Stomach (tissue), 8 donors: ENCODE measurements at regions not wholly inside any gene's neighbourhood (a gene's known extent, or its start where the extent isn't known, plus 50 kb on each side); places are given as distances from the start of the nearest gene placed in this dataset.
"Not testable (repeated sequence)": the region's sequence is repeated elsewhere in the genome, so short reads cannot be mapped to it uniquely, and the experiment has no call there.

Source experiments
- DNase-seq, 2 donors: peaks; one replicate each; pipeline versions ENCODE4 v3.0.0 to v3.0.0-alpha.2; 2013 to 2019
- H3K27ac ChIP-seq, 5 donors: fragments of 200-600 bp in 4 of 5; sonication (generic) in 4 of 5; one replicate each; pipeline ENCODE4 v1.5.1; 2013 to 2019; ENCODE audit warnings: mild to moderate bottlenecking in 1 of 5, moderate library complexity in 1 of 5
- H3K27me3 ChIP-seq, 3 donors: fragments of 200-600 bp; sonication (generic); one replicate each; pipeline ENCODE4 v1.5.1; 2017 to 2019; ENCODE audit warnings: mixed run types in 1 of 3
- H3K36me3 ChIP-seq, 4 donors: fragments of 200-600 bp; sonication (generic); 1 replicate in 3 of 4; 2 replicates in 1 of 4; pipeline ENCODE4 v1.5.1; 2016 to 2019
- H3K4me1 ChIP-seq, 4 donors: fragments of 200-600 bp; sonication (generic); one replicate each; pipeline ENCODE4 v1.5.1; 2016 to 2019
- H3K4me3 ChIP-seq, 4 donors: fragments of 200-600 bp; sonication (generic) in 3 of 4; one replicate each; pipeline ENCODE4 v1.5.1; 2016 to 2019; ENCODE audit warnings: mild to moderate bottlenecking in 1 of 4
- H3K9me3 ChIP-seq, 4 donors: fragments of 200-600 bp; sonication (generic); one replicate each; pipeline ENCODE4 v1.5.1; 2016 to 2019
- CTCF ChIP-seq, 7 experiments: fragments of 450-650 bp in 4 of 7; fragments of 200-600 bp in 3 of 7; sonication (generic) in 3 of 7; IDR thresholded peaks; one replicate each; pipeline ENCODE4 v1.5.1; 2016 to 2019; ENCODE audit warnings: antibody characterized with exemption in 7 of 7, control low read depth in 2 of 7, mild to moderate bottlenecking in 1 of 7
- EP300 ChIP-seq: sonication (generic); formaldehyde crosslinking; IDR thresholded peaks from one replicate; pipeline ENCODE4 v1.6.1; 2017; ENCODE audit warnings: antibody characterized with exemption
- POLR2A ChIP-seq, 4 donors: fragments of 450-650 bp; IDR thresholded peaks; one replicate each; pipeline ENCODE4 v1.6.1; 2016; ENCODE audit warnings: antibody characterized with exemption in 4 of 4, control low read depth in 2 of 4, mild to moderate bottlenecking in 1 of 4, moderate library complexity in 1 of 4
- POLR2AphosphoS5 ChIP-seq, 3 donors: sonication (generic); formaldehyde crosslinking; IDR thresholded peaks; one replicate each; pipeline ENCODE4 v1.6.1; 2016; ENCODE audit warnings: antibody characterized with exemption in 3 of 3
- WGBS, 5 donors: extraction: QIAGEN DNeasy Blood & Tissue Kit in 3 of 5; methylation state at CpG; one replicate each; pipeline versions ENCODE4 v1.1.5 to v1.1.7; 2013 to 2018; 5-methylcytosine and 5-hydroxymethylcytosine counted together
- intact Hi-C: fragments of 100-400 bp; cut with DNase I; formaldehyde crosslinking; loops from one replicate; pipeline ENCODE4 v1.15.1; 2023; ENCODE audit warnings: low total_unique reads
- donor health status: healthy with polysubstance abuse.
- donor health status: Bipolar disorder and iron deficiency.
- donor health status: healthy.

GRCh38 chr15:78708713-78709260 is 67.8 kb upstream of the CHRNB4 start:
- Histone ChIP-seq H3K36me3 (no peaks in the 10 kb centered on the region), H3K27ac (no peak overlapping the region), H3K4me3 (peak overlapping the region in 2 of 4 donors; percentile 15 to 29), H3K9me3 (no peaks in the 10 kb centered on the region), H3K27me3 (peaks cover 0 to 41% (median 4%) of the 10 kb centered on the region in 3 donors), H3K4me1 (peaks cover 0 to 10% (median 6%) of the 10 kb centered on the region in 4 donors)
- intact Hi-C loops: loop anchor here (2.0 kb wide), 1 partner anchor 90 kb away; no protein-coding TSS in a partner anchor
- 69 to 82% (median 78%) methylated on average over 4 of the region's 4 CpGs for WGBS, 5 donors
- TF ChIP-seq EP300: no peak
- TF ChIP-seq POLR2A (IDR thresholded peaks at IDR 0.05): no peak
- no peak for TF ChIP-seq CTCF (IDR thresholded peaks at IDR 0.05)
- TF ChIP-seq POLR2AphosphoS5 (IDR thresholded peaks at IDR 0.05): no peak
- DNase-seq: no peak

- intact Hi-C loops: not testable (repeated sequence)
- WGBS, 5 donors: 45 to 60% (median 48%) methylated on average over 1 of the region's 1 CpG
Measured at GRCh38 chr15:78706481-78707235, 65.6 kb upstream of the CHRNB4 start.

GRCh38 chr15:78703334-78704056 is 62.5 kb upstream of the CHRNB4 start:
- H3K4me1 ChIP-seq, DNase-seq, H3K9me3 ChIP-seq, intact Hi-C loops, H3K27ac ChIP-seq, H3K4me3 ChIP-seq, H3K36me3 ChIP-seq: not testable (repeated sequence)
- 85 to 95% (median 92%) methylated on average over 3 to 5 of the region's 5 CpGs for WGBS, 5 donors
- peaks cover 0 to 36% (median 0%) of the 10 kb centered on the region in 3 donors for H3K27me3 ChIP-seq

More at GRCh38 chr15:78706481-78707235, 65.6 kb upstream of the CHRNB4 start:
- H3K4me3 ChIP-seq, H3K27ac ChIP-seq, DNase-seq, H3K36me3 ChIP-seq, H3K9me3 ChIP-seq: not testable (repeated sequence)
- Histone ChIP-seq H3K27me3 (peaks cover 0 to 54% (median 4%) of the 10 kb centered on the region in 3 donors), H3K4me1 (peaks cover 0 to 10% (median 6%) of the 10 kb centered on the region in 4 donors)

- no peaks in the 10 kb centered on the region for H3K36me3 ChIP-seq
- H3K27ac ChIP-seq: no peak overlapping the region
- DNase-seq: no peak
- H3K4me1 ChIP-seq: no peaks in the 10 kb centered on the region
- H3K4me3 ChIP-seq: no peak overlapping the region
- TF ChIP-seq POLR2A (IDR thresholded peaks at IDR 0.05): no peak
- no peak for TF ChIP-seq EP300
- TF ChIP-seq CTCF (IDR thresholded peaks at IDR 0.05): no peak
- TF ChIP-seq POLR2AphosphoS5 (IDR thresholded peaks at IDR 0.05): no peak
- intact Hi-C loops: no loop called here
- no peaks in the 10 kb centered on the region for H3K9me3 ChIP-seq
- peaks cover 0 to 29% (median 0%) of the 10 kb centered on the region in 3 donors for H3K27me3 ChIP-seq
Measured at GRCh38 chr15:78702609-78703333, 61.8 kb upstream of the CHRNB4 start.

GRCh38 chr15:78697449-78697848 is 56.4 kb upstream of the CHRNB4 start:
- DNase-seq: no peak
- Histone ChIP-seq H3K9me3 (no peaks in the 10 kb centered on the region), H3K4me3 (no peak overlapping the region), H3K27ac (no peak overlapping the region), H3K27me3 (no peaks in the 10 kb centered on the region), H3K36me3 (no peaks in the 10 kb centered on the region), H3K4me1 (no peaks in the 10 kb centered on the region)
- TF ChIP-seq POLR2AphosphoS5 (IDR thresholded peaks at IDR 0.05): no peak
- no peak for TF ChIP-seq CTCF (IDR thresholded peaks at IDR 0.05)
- TF ChIP-seq EP300: no peak
- TF ChIP-seq POLR2A (IDR thresholded peaks at IDR 0.05): no peak
- WGBS, 5 donors: 29 to 54% (median 50%) methylated on average over 1 of the region's 1 CpG
- intact Hi-C loops: no loop called here
